Astrocyte (in vitro differentiated cells and primary cell): ENCODE measurements at regions not wholly inside any gene's neighbourhood (a gene's known extent, or its start where the extent isn't known, plus 50 kb on each side); places are given as distances from the start of the nearest gene placed in this dataset.

ENCODE experiments used
- DNase-seq: peaks from one replicate; pipeline ENCODE4 v3.0.0-alpha.2; 2010; ENCODE audit warnings: low read depth
- FAIRE-seq: peaks from 2 replicates; lab custom pipeline; 2011; peaks lifted over from hg19 to GRCh38; lab: Jason Lieb, UNC
- H2AFZ ChIP-seq: 2 replicates; pipeline ENCODE4 v1.6.0; 2012; ENCODE audit warnings: low read depth, low read length, inconsistent platforms
- H3K27ac ChIP-seq: 2 replicates; pipeline ENCODE4 v1.5.1; 2011; ENCODE audit warnings: low read depth, low read length, inconsistent platforms
- H3K27me3 ChIP-seq: 2 replicates; pipeline ENCODE4 v1.6.0; 2011; ENCODE audit warnings: low read length, inconsistent platforms; ENCODE audit not compliant: insufficient read depth
- H3K36me3 ChIP-seq: 2 replicates; pipeline ENCODE4 v1.5.1; 2011; ENCODE audit warnings: low read length, inconsistent platforms; ENCODE audit not compliant: insufficient read depth
- H3K4me1 ChIP-seq: 2 replicates; pipeline ENCODE4 v1.5.1; 2011; ENCODE audit warnings: low read length, inconsistent platforms; ENCODE audit not compliant: insufficient read depth
- H3K4me2 ChIP-seq: 2 replicates; pipeline ENCODE4 v1.6.0; 2012; ENCODE audit warnings: low read length, inconsistent platforms
- H3K4me3 ChIP-seq: 2 replicates; pipeline ENCODE4 v1.5.1; 2011; ENCODE audit warnings: low read depth, mild to moderate bottlenecking, low read length, inconsistent platforms; ENCODE audit not compliant: insufficient read depth
- H3K79me2 ChIP-seq: 2 replicates; pipeline ENCODE4 v1.6.0; 2012; ENCODE audit warnings: mild to moderate bottlenecking, low read length, inconsistent platforms; ENCODE audit not compliant: insufficient read depth
- H3K9ac ChIP-seq: 2 replicates; pipeline ENCODE4 v1.6.0; 2012; ENCODE audit warnings: mild to moderate bottlenecking, low read length, inconsistent platforms
- H3K9me3 ChIP-seq: 2 replicates; pipeline ENCODE4 v1.5.1; 2012; ENCODE audit warnings: low read depth, mild to moderate bottlenecking, low read length, inconsistent platforms; ENCODE audit not compliant: insufficient read depth
- H4K20me1 ChIP-seq: 2 replicates; pipeline ENCODE4 v1.6.0; 2012; ENCODE audit warnings: low read length, inconsistent platforms; ENCODE audit not compliant: insufficient read depth
- H3K27ac Mint-ChIP-seq: one replicate; pipeline ENCODE4 v1.8.0; 2021; ENCODE audit warnings: mild to moderate bottlenecking, mixed read lengths; ENCODE audit not compliant: unreplicated experiment
- H3K27me3 Mint-ChIP-seq: one replicate; pipeline ENCODE4 v1.8.0; 2021; ENCODE audit warnings: low read depth, mixed read lengths; ENCODE audit not compliant: unreplicated experiment
- H3K36me3 Mint-ChIP-seq: one replicate; pipeline ENCODE4 v1.8.0; 2021; ENCODE audit warnings: low read depth, mixed read lengths; ENCODE audit not compliant: unreplicated experiment
- H3K4me1 Mint-ChIP-seq: one replicate; pipeline ENCODE4 v1.8.0; 2021; ENCODE audit warnings: low read depth, mixed read lengths; ENCODE audit not compliant: unreplicated experiment
- H3K4me3 Mint-ChIP-seq: one replicate; pipeline ENCODE4 v1.8.0; 2021; ENCODE audit warnings: mild to moderate bottlenecking, moderate library complexity, mixed read lengths; ENCODE audit not compliant: unreplicated experiment
- H3K9me3 Mint-ChIP-seq: one replicate; pipeline ENCODE4 v1.8.0; 2021; ENCODE audit warnings: mild to moderate bottlenecking, mixed read lengths; ENCODE audit not compliant: unreplicated experiment
- EZH2 ChIP-seq: IDR thresholded peaks from 2 replicates; pipeline ENCODE4 v1.6.1; 2012; ENCODE audit warnings: mild to moderate bottlenecking, low read length, inconsistent platforms; ENCODE audit not compliant: insufficient read depth

DNA sequence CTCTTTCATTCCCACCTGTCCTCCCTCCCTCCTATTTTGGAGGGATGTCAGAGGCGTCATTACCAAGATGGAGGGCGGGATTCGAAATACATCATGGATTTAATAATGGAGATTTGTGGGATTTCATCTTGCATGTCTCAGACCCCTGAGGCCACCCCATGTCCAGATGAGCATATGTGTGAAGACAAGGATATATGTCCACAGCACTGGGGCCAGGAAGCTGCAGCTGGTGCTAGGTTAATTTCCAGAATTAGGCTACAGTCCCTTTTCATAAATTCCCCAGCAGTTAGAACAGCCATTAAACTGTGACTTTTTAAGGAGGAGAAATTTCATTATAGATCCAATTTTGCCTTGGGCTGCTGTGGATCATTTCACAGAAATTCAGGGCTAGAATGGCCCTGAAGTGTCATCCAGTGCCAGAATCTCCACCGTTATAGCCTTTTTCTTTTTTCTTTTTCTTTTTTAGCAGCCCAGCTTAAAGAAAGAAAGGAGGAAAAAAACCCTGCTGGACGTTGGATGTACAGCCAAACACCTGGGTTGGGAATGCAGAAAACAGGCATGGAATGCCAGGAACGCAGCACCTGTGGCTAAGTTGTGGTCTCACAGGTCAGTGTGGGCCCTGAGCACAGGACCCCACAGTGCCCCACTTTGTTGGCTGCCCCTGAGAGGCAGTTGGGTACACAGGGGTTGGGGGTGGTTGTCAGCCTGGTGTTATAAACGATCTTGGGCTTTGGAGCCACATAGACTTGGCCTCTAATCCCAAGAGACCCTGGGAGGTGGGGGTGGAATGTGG is 50.2 kb upstream of the CXCL14 start:
- H3K4me3 ChIP-seq: no peak overlapping the region
- H3K4me1 Mint-ChIP-seq: no peaks in the 10 kb centered on the region
- DNase-seq (peak; percentile 6), FAIRE-seq (no peak)
- no peaks in the 10 kb centered on the region for H3K36me3 Mint-ChIP-seq
- no peaks in the 10 kb centered on the region for H3K79me2 ChIP-seq
- no peak overlapping the region for H3K4me3 Mint-ChIP-seq
- H3K27me3 ChIP-seq: no peaks in the 10 kb centered on the region
- no peak for TF ChIP-seq EZH2
- H3K27ac ChIP-seq: no peak overlapping the region
- H3K4me2 ChIP-seq: no peak overlapping the region
- no peak overlapping the region for H3K9ac ChIP-seq
- peaks cover 4% of the 10 kb centered on the region for H3K9me3 Mint-ChIP-seq
- peaks cover 57% of the 10 kb centered on the region for H3K27me3 Mint-ChIP-seq
- H4K20me1 ChIP-seq: no peaks in the 10 kb centered on the region
- no peaks in the 10 kb centered on the region for H3K4me1 ChIP-seq
- no peaks in the 10 kb centered on the region for H3K9me3 ChIP-seq
- H3K36me3 ChIP-seq: no peaks in the 10 kb centered on the region
- no peak overlapping the region for H3K27ac Mint-ChIP-seq
- H2AFZ ChIP-seq: no peak overlapping the region
